DMS153 (cell line): ENCODE measurements at regions not wholly inside any gene's neighbourhood (a gene's known extent, or its start where the extent isn't known, plus 50 kb on each side); places are given as distances from the start of the nearest gene placed in this dataset.
"Not testable (repeated sequence)": the region's sequence is repeated elsewhere in the genome, so short reads cannot be mapped to it uniquely, and the experiment has no call there.

Experiments used
- DNase-seq: peaks from one replicate; lab custom pipeline; 2025; lab: John Stamatoyannopoulos, UW

GRCh38 chr12:90695415-90695814, 259.6 kb downstream of the CCER1 start:
- DNase-seq, result no peak

GRCh38 chr12:90690120-90690519, 264.9 kb downstream of the CCER1 start:
- DNase-seq, result no peak

- DNase-seq, result not testable (repeated sequence)
These were observed 267.3 kb downstream of the CCER1 start for GRCh38 chr12:90687682-90688081.

- no peak for DNase-seq
These were observed 271.1 kb downstream of the CCER1 start for GRCh38 chr12:90683871-90684270.

GRCh38 chr12:90682398-90682797, 272.6 kb downstream of the CCER1 start:
- DNase-seq, result no peak

GRCh38 chr12:90679674-90680073, 275.3 kb downstream of the CCER1 start:
- DNase-seq, result no peak

- DNase-seq, result no peak
These were observed 277.4 kb downstream of the CCER1 start for GRCh38 chr12:90677552-90677951.

GRCh38 chr12:90677055-90677454, 277.9 kb downstream of the CCER1 start:
- DNase-seq, result no peak

GRCh38 chr12:90675106-90675505, 279.9 kb downstream of the CCER1 start:
- no peak for DNase-seq

GRCh38 chr12:90672081-90672480, 282.9 kb downstream of the CCER1 start:
- DNase-seq, result no peak

- DNase-seq, result not testable (repeated sequence)
These were observed 291.0 kb downstream of the CCER1 start for GRCh38 chr12:90663949-90664348.

GRCh38 chr12:90659060-90659459, 295.9 kb downstream of the CCER1 start:
- DNase-seq, result no peak

GRCh38 chr12:90653040-90653439, 301.9 kb downstream of the CCER1 start:
- DNase-seq, result no peak

GRCh38 chr12:90652280-90652679, 302.7 kb downstream of the CCER1 start:
- peak; percentile 5 for DNase-seq

GRCh38 chr12:90645181-90645580, 309.8 kb downstream of the CCER1 start:
- no peak for DNase-seq

GRCh38 chr12:90631591-90632212, 323.3 kb downstream of the CCER1 start:
- no peak for DNase-seq

GRCh38 chr12:90630006-90630405, 325.0 kb downstream of the CCER1 start:
- DNase-seq, result peak; percentile 87

GRCh38 chr12:90628213-90628612, 326.8 kb downstream of the CCER1 start:
- DNase-seq, result peak; percentile 1

GRCh38 chr12:90627180-90627896, 327.6 kb downstream of the CCER1 start:
- no peak for DNase-seq

- DNase-seq, result no peak
These were observed 332.5 kb downstream of the CCER1 start for GRCh38 chr12:90622431-90622830.

- no peak for DNase-seq
These were observed 333.0 kb downstream of the CCER1 start for GRCh38 chr12:90621927-90622326.

GRCh38 chr12:90619943-90620342, 335.0 kb downstream of the CCER1 start:
- DNase-seq, result no peak

GRCh38 chr12:90618586-90618985, 336.4 kb downstream of the CCER1 start:
- no peak for DNase-seq

GRCh38 chr12:90611891-90612290, 343.1 kb downstream of the CCER1 start:
- no peak for DNase-seq
